A549 (cell line): ENCODE measurements at regions not wholly inside any gene's neighbourhood (a gene's known extent, or its start where the extent isn't known, plus 50 kb on each side); places are given as distances from the start of the nearest gene placed in this dataset.

Experiments
- ATOH8 ChIP-seq: fragments of 250-450 bp; sonication (Bioruptor Pico); IDR thresholded peaks from 2 replicates; pipeline ENCODE4 v1.5.0; 2020; ENCODE audit warnings: low read depth, mild to moderate bottlenecking, moderate library complexity
- CTCF ChIP-seq: fragments of >200 bp; sonication (Bioruptor Twin); formaldehyde crosslinking; IDR thresholded peaks from 3 replicates; pipeline ENCODE4 v1.5.1; 2016
- POLR2A ChIP-seq: IDR thresholded peaks from 2 replicates; pipeline ENCODE4 v1.6.1; 2012; ENCODE audit warnings: mild to moderate bottlenecking, low read length

GRCh38 chr7:68183176-68183575, 1186.5 kb downstream of the TYW1 start:
- TF ChIP-seq ATOH8 (CRISPR knock-in tag): no peak
- TF ChIP-seq POLR2A: no peak
- TF ChIP-seq CTCF: no peak
